Heart right ventricle (tissue), 16 donors: ENCODE measurements at regions not wholly inside any gene's neighbourhood (a gene's known extent, or its start where the extent isn't known, plus 50 kb on each side); places are given as distances from the start of the nearest gene placed in this dataset.
"Not testable (repeated sequence)": the region's sequence is repeated elsewhere in the genome, so short reads cannot be mapped to it uniquely, and the experiment has no call there.

Experiments used
- ATAC-seq, 8 donors: fragments of 200-7000 bp; cut with Tn5 transposase; one replicate each; pipeline ENCODE4 v1.9.1; 2020; ENCODE audit warnings: mild to moderate bottlenecking in 8 of 8, moderate library complexity in 8 of 8, moderate number of reproducible peaks in 1 of 8
- DNase-seq, 2 donors: peaks; one replicate each; pipeline ENCODE4 v3.0.0-alpha.2; 2020
- H3K27ac ChIP-seq, 10 donors: fragments of 200-600 bp; sonication (generic) in 2 of 10; one replicate each; pipeline versions ENCODE4 v1.5.0 to v1.8.0; 2020 to 2022; ENCODE audit warnings: mild to moderate bottlenecking in 3 of 10
- H3K27me3 ChIP-seq, 7 donors: fragments of 200-600 bp; one replicate each; pipeline ENCODE4 v1.8.0; 2021 to 2022; ENCODE audit warnings: mild to moderate bottlenecking in 2 of 7
- H3K36me3 ChIP-seq, 9 donors: fragments of 200-600 bp; sonication (generic) in 1 of 9; one replicate each; pipeline versions ENCODE4 v1.5.0 to v1.8.0; 2020 to 2022; ENCODE audit warnings: mild to moderate bottlenecking in 2 of 9
- H3K4me1 ChIP-seq, 9 donors: fragments of 200-600 bp; sonication (generic) in 1 of 9; one replicate each; pipeline versions ENCODE4 v1.5.0 to v1.8.0; 2020 to 2022; ENCODE audit warnings: mild to moderate bottlenecking in 4 of 9
- H3K4me3 ChIP-seq, 10 donors: fragments of 200-600 bp; sonication (generic) in 2 of 10; one replicate each; pipeline versions ENCODE4 v1.5.0 to v1.8.0; 2020 to 2022; ENCODE audit warnings: mild to moderate bottlenecking in 7 of 10, moderate library complexity in 2 of 10
- H3K9me3 ChIP-seq, 11 donors: fragments of 200-600 bp in 10 of 11; sonication (generic) in 2 of 11; one replicate each; pipeline versions ENCODE4 v1.5.0 to v1.8.0; 2013 to 2022; ENCODE audit warnings: mild to moderate bottlenecking in 2 of 11, control low read depth in 1 of 11, moderate library complexity in 1 of 11
- CTCF ChIP-seq, 9 donors: fragments of 200-600 bp; sonication (generic) in 2 of 9; IDR thresholded peaks; one replicate each; pipeline versions ENCODE4 v1.5.0 to v1.8.0; 2021 to 2022; ENCODE audit warnings: antibody characterized with exemption in 9 of 9, mild to moderate bottlenecking in 5 of 9, moderate library complexity in 1 of 9
- WGBS, 2 donors: extraction: QIAGEN DNeasy Blood & Tissue Kit; methylation state at CpG; one replicate each; pipeline ENCODE4 v1.1.7; 2013; ENCODE audit warnings: inconsistent platforms in 1 of 2; 5-methylcytosine and 5-hydroxymethylcytosine counted together
- intact Hi-C, 10 donors: fragments of 100-400 bp; cut with DNase I; formaldehyde crosslinking; loops; one replicate each; pipeline versions ENCODE4 v1.11.1 to v1.14.2; 2022
- donor health status: Arrhythmogenic right ventricular cardiomyopathy.
- donor health status: ischemic (EF 13 %, LVEDD 7.1; RV severe dilation, severe dysfunction).
- donor health status: healthy with polysubstance abuse.
- donor health status: DM: no; HTN: yes; CAD: no.
- donor health status: DM: no; HTN: no; CAD: no.
- donor health status: ischemic (EF 25% LVEDD 6.9; RV normal size, moderate dysfunction).
- donor health status: ischemic (EF 25% LVEDD 5.7; RV mildly dilated, moderate dysfunction).
- donor health status: healthy.
- donor health status: DM: yes; HTN: yes; CAD: no.
- donor health status: Ischemic cardiomyopathy.
- donor health status: ischemic (EF 35%, LVEDD 5.7; RV mildly dilated, moderate dysfunction).
- donor health status: nonischemic (EF 11% LVEDD 7.7; RV severe dilation, severe dysfunction).
- donor health status: DM: yes; HTN: yes; CAD: no.
- donor health status: PGD.
- donor health status: ischemic (EF 29% LVEDD 5.4; RV normal size, mild dysfunction).
- donor health status: nonischemic (EF 23%, LVEDD 6.1; RV moderate dilation, normal function).

- no peak overlapping the region for H3K27ac ChIP-seq
- ATAC-seq: no peak
- 90 to 94% methylated on average over 2 of the region's 2 CpGs for WGBS, 2 donors
- no peak overlapping the region for H3K4me3 ChIP-seq
- H3K27me3 ChIP-seq: no peaks in the 10 kb centered on the region
- intact Hi-C loops: no loop called here
- DNase-seq: no peak
- H3K4me1 ChIP-seq: no peaks in the 10 kb centered on the region
- H3K36me3 ChIP-seq: no peaks in the 10 kb centered on the region
- no peak for TF ChIP-seq CTCF (IDR thresholded peaks at IDR 0.05)
- peaks cover 0 to 6% (median 0%) of the 10 kb centered on the region in 11 donors for H3K9me3 ChIP-seq
These were observed 648.3 kb upstream of the NECTIN3 start for GRCh38 chr3:110423276-110423675.

DNA sequence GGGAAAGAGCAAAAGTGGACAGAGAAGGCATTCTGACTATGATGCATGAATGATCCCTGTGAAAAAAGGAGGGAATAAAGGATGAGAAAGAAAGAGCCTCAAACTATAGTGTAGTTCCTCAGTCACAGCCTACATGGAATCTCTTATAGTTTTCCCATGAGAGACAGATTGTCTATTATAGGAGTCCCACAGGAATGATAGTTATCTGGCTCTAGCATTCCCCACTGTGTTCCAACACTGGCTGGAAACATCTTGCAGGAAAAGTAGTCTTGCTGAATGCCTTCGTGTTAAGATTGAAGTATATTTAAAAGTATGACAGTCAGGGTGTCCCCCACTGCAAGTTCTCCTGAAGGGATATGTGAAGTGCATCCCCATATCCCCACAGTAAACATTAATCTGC is 641.5 kb upstream of the NECTIN3 start:
- no peaks in the 10 kb centered on the region for H3K36me3 ChIP-seq
- H3K4me1 ChIP-seq: no peaks in the 10 kb centered on the region
- intact Hi-C loops: no loop called here
- no peak overlapping the region for H3K4me3 ChIP-seq
- H3K9me3 ChIP-seq: no peaks in the 10 kb centered on the region
- DNase-seq (no peak), ATAC-seq (no peak)
- WGBS, 2 donors: 50 to 62% methylated on average over 1 of the region's 1 CpG
- H3K27me3 ChIP-seq: no peaks in the 10 kb centered on the region
- no peak overlapping the region for H3K27ac ChIP-seq
- TF ChIP-seq CTCF (IDR thresholded peaks at IDR 0.05): no peak

DNA sequence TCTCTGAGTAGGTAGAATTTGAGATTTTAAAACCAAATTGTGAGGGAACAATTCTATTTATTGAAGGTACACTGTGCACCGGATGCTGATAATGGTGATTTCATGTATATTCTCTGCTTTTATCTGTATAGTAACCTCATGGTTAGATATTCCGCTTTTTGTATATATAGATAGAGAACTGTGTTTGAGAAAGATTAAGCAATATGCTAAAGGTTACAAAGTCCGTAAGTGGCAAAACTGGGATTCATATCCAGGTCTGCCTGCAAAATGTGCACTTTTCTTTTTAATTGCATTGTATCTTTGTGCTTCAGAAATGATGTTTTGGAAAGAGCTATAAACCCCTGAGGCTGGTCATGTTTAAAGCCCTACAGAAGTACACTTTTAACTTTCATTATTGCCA is 635.4 kb upstream of the NECTIN3 start:
- H3K4me1 ChIP-seq: no peaks in the 10 kb centered on the region
- H3K36me3 ChIP-seq: no peaks in the 10 kb centered on the region
- TF ChIP-seq CTCF (IDR thresholded peaks at IDR 0.05): no peak
- H3K9me3 ChIP-seq: no peaks in the 10 kb centered on the region
- 86 to 87% methylated on average over 3 of the region's 3 CpGs for WGBS, 2 donors
- H3K27ac ChIP-seq: no peak overlapping the region
- no peak overlapping the region for H3K4me3 ChIP-seq
- no peaks in the 10 kb centered on the region for H3K27me3 ChIP-seq
- ATAC-seq: no peak
- intact Hi-C loops: no loop called here
- no peak for DNase-seq

GRCh38 chr3:110440066-110440653 is 631.5 kb upstream of the NECTIN3 start:
- 89 to 91% methylated on average over 29 to 30 of the region's 30 CpGs for WGBS, 2 donors
- DNase-seq, H3K9me3 ChIP-seq, H3K4me3 ChIP-seq, H3K36me3 ChIP-seq, intact Hi-C loops, H3K27me3 ChIP-seq, H3K27ac ChIP-seq, ATAC-seq, H3K4me1 ChIP-seq: not testable (repeated sequence)

DNA sequence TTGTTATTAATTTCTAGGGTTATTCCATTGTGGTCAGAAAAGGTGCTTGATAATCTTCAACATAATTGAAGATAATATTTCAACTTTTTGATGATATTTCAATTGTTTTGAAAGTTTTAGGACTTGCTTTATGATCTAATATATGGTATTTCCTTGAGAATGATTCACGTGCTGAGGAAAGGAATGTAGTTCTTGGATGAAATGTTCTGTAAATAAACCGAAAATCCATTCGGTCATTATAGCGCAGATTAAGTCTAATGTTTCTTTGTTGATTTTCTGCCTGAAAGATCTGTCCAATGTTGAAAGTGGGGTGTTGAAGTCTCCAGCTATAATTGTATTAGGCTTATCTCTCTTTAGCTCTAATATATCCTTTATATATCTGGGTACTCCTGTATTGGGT is 617.5 kb upstream of the NECTIN3 start:
- WGBS, 2 donors: 89 to 92% methylated on average over 4 of the region's 4 CpGs
- intact Hi-C loops: no loop called here
- Histone ChIP-seq H3K27me3 (no peaks in the 10 kb centered on the region), H3K4me3 (no peak overlapping the region), H3K9me3 (peaks cover 0 to 21% (median 0%) of the 10 kb centered on the region in 11 donors), H3K27ac (no peak overlapping the region), H3K4me1 (no peaks in the 10 kb centered on the region), H3K36me3 (no peaks in the 10 kb centered on the region)
- no peak for TF ChIP-seq CTCF (IDR thresholded peaks at IDR 0.05)
- ATAC-seq (no peak), DNase-seq (no peak)
